ENCODE measurements at regions not wholly inside any gene's neighbourhood (a gene's known extent, or its start where the extent isn't known, plus 50 kb on each side); places are given as distances from the start of the nearest gene placed in this dataset.
A peak's percentile ranks its signal among the peaks of the same experiment; 100 is the strongest.

GRCh38 chrX:97835969-97836368 is 952.3 kb downstream of the RPA4 start:
- TF ChIP-seq CTCF (IDR thresholded peaks at IDR 0.05) = no peak
- Histone ChIP-seq H3K4me3 (no peak overlapping the region), H3K36me3 (ENCODE audit: low read depth) (no peaks in the 10 kb centered on the region), H3K4me1 (ENCODE audit: low read depth) (no peaks in the 10 kb centered on the region), H3K9me3 (no peaks in the 10 kb centered on the region)
- DNase-seq (no peak), ATAC-seq (no peak)
- intact Hi-C loops (cut with DNase I, micrococcal nuclease) = no loop called here

DNA sequence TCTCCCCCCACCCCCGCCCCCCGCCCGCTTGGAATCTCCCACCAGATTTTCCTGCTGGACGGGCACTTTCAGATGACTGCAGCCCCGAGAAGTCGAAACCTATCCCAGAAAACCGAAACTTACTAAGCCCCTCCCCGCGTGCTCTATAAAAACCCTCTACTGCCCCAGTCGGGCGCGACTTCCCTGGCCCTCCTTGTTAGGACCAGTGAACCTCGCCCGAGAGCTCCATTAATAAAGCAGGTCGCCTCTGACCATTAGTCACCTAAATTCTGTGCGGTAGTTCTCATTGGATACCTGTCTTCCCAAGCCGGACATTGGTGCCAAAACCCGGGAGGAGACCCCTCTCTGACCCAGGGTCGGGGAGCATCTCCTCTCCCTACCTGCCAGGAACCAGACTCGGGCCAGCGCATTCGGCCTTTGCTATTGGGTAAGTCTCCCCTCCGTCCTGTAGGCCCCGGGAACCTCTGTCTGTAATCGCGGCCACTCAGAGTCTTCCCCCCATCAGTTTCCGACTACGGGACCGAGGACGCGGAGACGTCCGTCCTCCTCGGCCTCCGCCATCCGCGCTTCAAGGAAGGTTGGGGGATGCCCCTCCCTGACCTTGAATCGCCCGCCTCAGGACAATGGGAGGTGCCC is 958.0 kb downstream of the RPA4 start:
- intact Hi-C loops (cut with DNase I, micrococcal nuclease) = no loop called here
- peak in 1 of 3 donors; percentile 25 for DNase-seq
- Histone ChIP-seq H3K4me3 (no peak overlapping the region), H3K4me1 (ENCODE audit: low read depth) (no peaks in the 10 kb centered on the region), H3K36me3 (ENCODE audit: low read depth) (no peaks in the 10 kb centered on the region), H3K9me3 (no peaks in the 10 kb centered on the region)
- ATAC-seq = no peak
- TF ChIP-seq CTCF (IDR thresholded peaks at IDR 0.05) = no peak

GRCh38 chrX:97842468-97843199 is 958.9 kb downstream of the RPA4 start:
- Histone ChIP-seq H3K4me3 (no peak overlapping the region), H3K9me3 (no peaks in the 10 kb centered on the region), H3K36me3 (ENCODE audit: low read depth) (no peaks in the 10 kb centered on the region), H3K4me1 (ENCODE audit: low read depth) (no peaks in the 10 kb centered on the region)
- TF ChIP-seq CTCF (IDR thresholded peaks at IDR 0.05) = no peak
- ATAC-seq (no peak), DNase-seq (peak in 1 of 3 donors; percentile 43)
- intact Hi-C loops (cut with DNase I, micrococcal nuclease) = no loop called here

GRCh38 chrX:97843200-97843811 is 959.6 kb downstream of the RPA4 start:
- Histone ChIP-seq H3K4me3 (no peak overlapping the region), H3K9me3 (no peaks in the 10 kb centered on the region), H3K4me1 (ENCODE audit: low read depth) (no peaks in the 10 kb centered on the region), H3K36me3 (ENCODE audit: low read depth) (no peaks in the 10 kb centered on the region)
- peak in 1 of 3 donors; percentile 29 for DNase-seq
- intact Hi-C loops (cut with DNase I, micrococcal nuclease) = no loop called here
- no peak for TF ChIP-seq CTCF (IDR thresholded peaks at IDR 0.05)
- no peak for ATAC-seq

DNA sequence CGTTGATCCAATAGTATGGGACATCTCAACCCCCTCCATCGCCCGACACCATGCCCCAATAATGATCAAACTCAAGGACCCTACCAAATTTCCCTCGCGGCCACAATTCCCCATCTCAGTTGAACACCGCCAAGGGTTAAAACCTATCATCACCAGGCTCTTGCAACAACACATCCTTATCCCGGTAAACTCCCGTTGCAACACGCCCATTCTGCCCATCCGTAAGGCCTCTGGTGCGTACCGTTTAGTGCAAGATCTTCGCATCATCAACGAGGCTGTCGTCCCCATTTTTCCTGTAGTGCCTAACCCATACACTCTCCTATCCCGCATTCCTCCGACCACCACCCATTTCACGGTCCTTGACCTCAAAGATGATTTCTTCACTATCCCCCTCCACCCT is 960.5 kb downstream of the RPA4 start:
- Histone ChIP-seq H3K4me3 (no peak overlapping the region), H3K4me1 (ENCODE audit: low read depth) (no peaks in the 10 kb centered on the region), H3K36me3 (ENCODE audit: low read depth) (no peaks in the 10 kb centered on the region), H3K9me3 (no peaks in the 10 kb centered on the region)
- intact Hi-C loops (cut with DNase I, micrococcal nuclease) = no loop called here
- ATAC-seq (no peak), DNase-seq (no peak)
- no peak for TF ChIP-seq CTCF (IDR thresholded peaks at IDR 0.05)
